Osteoblast (primary cell): ENCODE measurements at regions not wholly inside any gene's neighbourhood (a gene's known extent, or its start where the extent isn't known, plus 50 kb on each side); places are given as distances from the start of the nearest gene placed in this dataset.

Source experiments
- DNase-seq: peaks from one replicate; pipeline ENCODE4 v3.0.0; 2011; ENCODE audit warnings: low spot score, mixed read lengths; ENCODE audit not compliant: insufficient read length; ENCODE audit errors: missing footprints
- H2AFZ ChIP-seq: 2 replicates; pipeline ENCODE4 v1.6.0; 2011; ENCODE audit warnings: mild to moderate bottlenecking, low read length
- H3K27ac ChIP-seq: 2 replicates; pipeline ENCODE4 v1.5.1; 2011; ENCODE audit warnings: mild to moderate bottlenecking, low read depth, low read length, moderate library complexity
- H3K27me3 ChIP-seq: 2 replicates; pipeline ENCODE4 v1.6.0; 2012; ENCODE audit warnings: mild to moderate bottlenecking, control low read depth, inconsistent platforms, low read length, moderate library complexity; ENCODE audit not compliant: insufficient read depth
- H3K36me3 ChIP-seq: 2 replicates; pipeline ENCODE4 v1.5.1; 2011; ENCODE audit warnings: mild to moderate bottlenecking, low read length, control low read depth, moderate library complexity; ENCODE audit not compliant: insufficient read depth
- H3K4me1 ChIP-seq: 2 replicates; pipeline ENCODE4 v1.5.1; 2011; ENCODE audit warnings: mild to moderate bottlenecking, low read length, control low read depth, moderate library complexity; ENCODE audit not compliant: insufficient read depth
- H3K4me2 ChIP-seq: 2 replicates; pipeline ENCODE4 v1.6.0; 2011; ENCODE audit warnings: mild to moderate bottlenecking, low read length; ENCODE audit not compliant: insufficient read depth
- H3K4me3 ChIP-seq: fragments of 200-600 bp; sonication (generic); 3 replicates; pipeline ENCODE4 v1.5.1; 2012; ENCODE audit warnings: mild to moderate bottlenecking, low read length, inconsistent platforms; ENCODE audit not compliant: insufficient read depth
- H3K79me2 ChIP-seq: 2 replicates; pipeline ENCODE4 v1.6.0; 2012; ENCODE audit warnings: mild to moderate bottlenecking, low read length, control low read depth, inconsistent platforms; ENCODE audit not compliant: insufficient read depth
- H3K9me3 ChIP-seq: 2 replicates; pipeline ENCODE4 v1.5.1; 2011; ENCODE audit warnings: low read depth, low read length, control low read depth
- H4K20me1 ChIP-seq: 2 replicates; pipeline ENCODE4 v1.6.0; 2012; ENCODE audit warnings: mild to moderate bottlenecking, low read length, control low read depth; ENCODE audit not compliant: insufficient read depth
- CTCF ChIP-seq: IDR thresholded peaks from 2 replicates; pipeline ENCODE4 v1.5.1; 2011; ENCODE audit warnings: mild to moderate bottlenecking, low read depth, low read length, moderate library complexity; ENCODE audit errors: extremely low read depth

DNA sequence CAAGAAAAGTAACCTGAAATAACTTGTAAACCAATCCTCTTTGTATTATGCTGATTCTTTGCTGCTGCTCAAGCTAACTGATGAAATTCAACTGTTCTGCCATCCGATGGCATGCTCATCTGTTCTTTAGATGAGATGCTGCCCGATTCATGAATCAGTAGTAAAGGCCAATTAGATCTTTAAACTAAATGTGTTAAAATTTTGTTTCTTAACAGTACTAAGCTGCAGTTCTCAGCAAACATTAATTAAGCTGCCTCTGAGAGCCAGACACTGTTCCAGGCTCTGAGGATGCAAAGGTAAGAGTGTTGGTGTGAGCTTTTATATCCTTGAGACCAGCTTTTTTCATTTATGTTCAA, 77.0 kb upstream of the NT5E start:
- no peaks in the 10 kb centered on the region for H3K9me3 ChIP-seq
- no peak overlapping the region for H3K4me3 ChIP-seq
- no peak for DNase-seq
- no peaks in the 10 kb centered on the region for H3K27me3 ChIP-seq
- TF ChIP-seq CTCF, result no peak
- H3K27ac ChIP-seq, result no peak overlapping the region
- H3K4me2 ChIP-seq, result no peak overlapping the region
- H4K20me1 ChIP-seq, result no peaks in the 10 kb centered on the region
- no peaks in the 10 kb centered on the region for H3K4me1 ChIP-seq
- no peaks in the 10 kb centered on the region for H3K79me2 ChIP-seq
- H2AFZ ChIP-seq, result peak overlapping the region; percentile 53
- H3K36me3 ChIP-seq, result no peaks in the 10 kb centered on the region

DNA sequence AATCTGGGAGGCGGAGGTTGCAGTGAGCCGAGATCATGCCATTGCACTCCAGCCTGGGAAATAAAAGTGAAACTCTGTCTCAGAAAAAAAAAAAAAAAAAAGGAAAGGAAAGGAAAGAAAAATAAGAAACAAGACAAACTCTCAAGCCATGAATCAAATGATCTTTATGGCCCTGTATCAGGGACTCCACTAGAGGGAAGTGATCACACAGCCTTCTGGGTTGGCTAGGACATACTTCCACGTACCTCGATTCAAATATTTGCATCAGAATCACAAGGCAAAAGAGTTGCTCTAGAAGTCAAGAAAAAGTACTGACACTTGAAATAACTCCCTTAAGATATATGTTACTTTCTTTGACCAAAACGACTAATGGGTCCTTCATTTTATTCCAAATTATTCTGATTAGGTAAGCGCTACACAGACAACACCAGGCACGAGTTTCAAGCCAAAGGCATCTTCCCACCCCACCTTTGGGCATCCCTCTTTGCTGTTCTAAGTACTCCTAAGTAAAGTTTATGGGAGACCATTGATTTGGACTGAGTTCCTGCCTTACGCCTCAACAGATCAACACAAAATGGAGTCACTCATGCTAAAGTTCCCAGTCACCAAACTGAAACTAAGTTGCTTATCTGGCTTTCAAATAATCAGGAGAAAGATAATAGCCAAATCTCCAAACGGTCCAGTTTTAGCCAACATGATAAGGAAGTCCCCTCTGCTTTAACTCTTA, 77.5 kb upstream of the NT5E start:
- peak overlapping the region; percentile 53 for H2AFZ ChIP-seq
- no peak for DNase-seq

GRCh38 chr6:85368631-85369030, 81.3 kb upstream of the NT5E start:
- Histone ChIP-seq H4K20me1 (no peaks in the 10 kb centered on the region), H3K4me1 (peaks cover 4% of the 10 kb centered on the region), H3K4me3 (no peak overlapping the region), H3K27me3 (no peaks in the 10 kb centered on the region), H2AFZ (no peak overlapping the region), H3K79me2 (no peaks in the 10 kb centered on the region), H3K27ac (no peak overlapping the region), H3K36me3 (no peaks in the 10 kb centered on the region), H3K9me3 (no peaks in the 10 kb centered on the region), H3K4me2 (no peak overlapping the region)
- no peak for TF ChIP-seq CTCF
- no peak for DNase-seq

More for the DNA sequence above, 77.5 kb upstream of the NT5E start:
- peak; percentile 42 for TF ChIP-seq CTCF
- H3K27ac ChIP-seq, result no peak overlapping the region
- H3K27me3 ChIP-seq, result no peaks in the 10 kb centered on the region
- H4K20me1 ChIP-seq, result no peaks in the 10 kb centered on the region
- no peaks in the 10 kb centered on the region for H3K79me2 ChIP-seq
- no peaks in the 10 kb centered on the region for H3K4me1 ChIP-seq
- H3K36me3 ChIP-seq, result no peaks in the 10 kb centered on the region
- H3K4me2 ChIP-seq, result peak overlapping the region; percentile 41
- no peaks in the 10 kb centered on the region for H3K9me3 ChIP-seq
- no peak overlapping the region for H3K4me3 ChIP-seq

GRCh38 chr6:85364344-85364743, 85.5 kb upstream of the NT5E start:
- DNase-seq, result no peak
- Histone ChIP-seq H3K4me3 (no peak overlapping the region), H3K36me3 (no peaks in the 10 kb centered on the region), H3K27ac (peak overlapping the region; percentile 48), H4K20me1 (no peaks in the 10 kb centered on the region), H3K79me2 (no peaks in the 10 kb centered on the region), H2AFZ (no peak overlapping the region), H3K27me3 (no peaks in the 10 kb centered on the region), H3K4me1 (peaks cover 35% of the 10 kb centered on the region), H3K9me3 (no peaks in the 10 kb centered on the region), H3K4me2 (peak overlapping the region; percentile 4)
- no peak for TF ChIP-seq CTCF
